G401 (cell line): ENCODE measurements at regions not wholly inside any gene's neighbourhood (a gene's known extent, or its start where the extent isn't known, plus 50 kb on each side); places are given as distances from the start of the nearest gene placed in this dataset.
"Not testable (repeated sequence)": the region's sequence is repeated elsewhere in the genome, so short reads cannot be mapped to it uniquely, and the experiment has no call there.

Source experiments
- DNase-seq: peaks from one replicate; pipeline ENCODE4 v3.0.0-alpha.2; 2015; ENCODE audit warnings: low spot score
- in situ Hi-C: cut with HindIII; loops from 2 replicates; pipeline ENCODE4 v1.10.0; 2016; ENCODE audit warnings: low sequenced_read_pairs, mixed read lengths

- no peak for DNase-seq
- in situ Hi-C loops: no loop called here
These were observed 166.1 kb downstream of the THBS2 start for GRCh38 chr6:169087443-169088041.

GRCh38 chr6:169086616-169087015, 167.0 kb downstream of the THBS2 start:
- in situ Hi-C loops, DNase-seq: not testable (repeated sequence)

- in situ Hi-C loops: no loop called here
- no peak for DNase-seq
These were observed 167.6 kb downstream of the THBS2 start for GRCh38 chr6:169086020-169086419.

GRCh38 chr6:169085466-169085865, 168.2 kb downstream of the THBS2 start:
- in situ Hi-C loops: no loop called here
- DNase-seq: no peak

GRCh38 chr6:169084557-169084956, 169.1 kb downstream of the THBS2 start:
- in situ Hi-C loops, DNase-seq: not testable (repeated sequence)

- in situ Hi-C loops: no loop called here
- no peak for DNase-seq
These were observed 169.6 kb downstream of the THBS2 start for GRCh38 chr6:169084067-169084466.

GRCh38 chr6:169083508-169083874, 170.2 kb downstream of the THBS2 start:
- DNase-seq: no peak
- in situ Hi-C loops: no loop called here

GRCh38 chr6:169082817-169083507, 170.7 kb downstream of the THBS2 start:
- in situ Hi-C loops: no loop called here
- no peak for DNase-seq

- in situ Hi-C loops: no loop called here
- no peak for DNase-seq
These were observed 171.6 kb downstream of the THBS2 start for GRCh38 chr6:169082093-169082492.

- no peak for DNase-seq
- in situ Hi-C loops: no loop called here
These were observed 172.4 kb downstream of the THBS2 start for GRCh38 chr6:169081248-169081647.

- in situ Hi-C loops: no loop called here
- DNase-seq: no peak
These were observed 174.0 kb downstream of the THBS2 start for GRCh38 chr6:169079650-169080049.

- in situ Hi-C loops: no loop called here
- no peak for DNase-seq
These were observed 175.1 kb downstream of the THBS2 start for GRCh38 chr6:169078399-169079145.

- in situ Hi-C loops: no loop called here
- no peak for DNase-seq
These were observed 177.6 kb downstream of the THBS2 start for GRCh38 chr6:169075915-169076654.

GRCh38 chr6:169075211-169075914, 178.3 kb downstream of the THBS2 start:
- in situ Hi-C loops: no loop called here
- no peak for DNase-seq

- in situ Hi-C loops: no loop called here
- DNase-seq: no peak
These were observed 179.1 kb downstream of the THBS2 start for GRCh38 chr6:169074526-169074925.

GRCh38 chr6:169073311-169073710, 180.3 kb downstream of the THBS2 start:
- no peak for DNase-seq
- in situ Hi-C loops: no loop called here

GRCh38 chr6:169072127-169073042, 181.3 kb downstream of the THBS2 start:
- in situ Hi-C loops: no loop called here
- DNase-seq: no peak

- in situ Hi-C loops: no loop called here
- DNase-seq: no peak
These were observed 182.3 kb downstream of the THBS2 start for GRCh38 chr6:169071394-169071793.
